Body of pancreas (tissue), 4 donors: ENCODE measurements at regions not wholly inside any gene's neighbourhood (a gene's known extent, or its start where the extent isn't known, plus 50 kb on each side); places are given as distances from the start of the nearest gene placed in this dataset.

Source experiments
- ATAC-seq: fragments of 150-250 bp; one replicate; pipeline ENCODE4 v1.9.1; 2016
- DNase-seq, 4 donors: peaks; one replicate each; pipeline ENCODE4 v3.0.0-alpha.2; 2019
- H3K27ac ChIP-seq, 4 donors: fragments of 200-600 bp; sonication (generic); 1 replicate in 3 of 4; 2 replicates in 1 of 4; pipeline versions ENCODE4 v1.5.1 to v1.6.1; 2016 to 2019; ENCODE audit warnings: mild to moderate bottlenecking in 1 of 4, mixed read lengths in 1 of 4, moderate library complexity in 1 of 4
- H3K27me3 ChIP-seq, 2 donors: fragments of 200-600 bp; sonication (generic); one replicate each; pipeline ENCODE4 v1.6.0; 2016; ENCODE audit warnings: mild to moderate bottlenecking in 1 of 2
- H3K36me3 ChIP-seq, 2 donors: fragments of 200-600 bp; sonication (generic); replicated peaks in 1 of 2; 2 replicates each; pipeline ENCODE4 v1.5.1; 2016; ENCODE audit warnings: low read depth in 2 of 2; ENCODE audit not compliant: insufficient read depth in 1 of 2
- H3K4me1 ChIP-seq: fragments of 200-600 bp; sonication (generic); one replicate; pipeline ENCODE4 v1.6.0; 2016
- H3K4me3 ChIP-seq, 2 donors: fragments of 200-600 bp; sonication (generic); 1 replicate in 1 of 2; 2 replicates in 1 of 2; pipeline ENCODE4 v1.5.1; 2016 to 2019
- H3K9me3 ChIP-seq, 3 donors: fragments of 200-600 bp; sonication (generic); 1 replicate in 2 of 3; 2 replicates in 1 of 3; pipeline ENCODE4 v1.5.1; 2016
- CTCF ChIP-seq, 7 experiments: fragments of 450-650 bp in 4 of 7; fragments of 200-600 bp in 3 of 7; sonication (generic) in 3 of 7; IDR thresholded peaks; one replicate each; pipeline ENCODE4 v1.5.1; 2016 to 2019; ENCODE audit warnings: antibody characterized with exemption in 7 of 7
- POLR2A ChIP-seq, 3 donors: fragments of 450-650 bp; IDR thresholded peaks; one replicate each; pipeline ENCODE4 v1.6.1; 2016; ENCODE audit warnings: antibody characterized with exemption in 3 of 3, mild to moderate bottlenecking in 2 of 3
- WGBS, 2 donors: methylation state at CpG; one replicate each; pipeline ENCODE4 v1.1.5; 2017; 5-methylcytosine and 5-hydroxymethylcytosine counted together
- intact Hi-C: fragments of 100-400 bp; cut with DNase I; formaldehyde crosslinking; loops from one replicate; pipeline ENCODE4 v1.15.1; 2023

GRCh38 chr3:188052169-188053035, 101.6 kb upstream of the LPP start:
- ATAC-seq (peak; percentile 73), DNase-seq (peak; percentile 45 to 57 (median 56))
- WGBS, 2 donors = 75 to 79% methylated on average over 17 of the region's 17 CpGs
- Histone ChIP-seq H3K27ac (no peak overlapping the region), H3K4me3 (no peak overlapping the region), H3K4me1 (peaks cover 49% of the 10 kb centered on the region), H3K27me3 (no peaks in the 10 kb centered on the region), H3K36me3 (no peaks in the 10 kb centered on the region), H3K9me3 (no peaks in the 10 kb centered on the region)
- TF ChIP-seq CTCF (IDR thresholded peaks at IDR 0.05) (peak in 4 of 7 experiments; percentile 18 to 38 (median 29)), POLR2A (IDR thresholded peaks at IDR 0.05) (no peak)
- intact Hi-C loops = no loop called here

- intact Hi-C loops = no loop called here
- TF ChIP-seq CTCF (IDR thresholded peaks at IDR 0.05) (no peak), POLR2A (IDR thresholded peaks at IDR 0.05) (no peak)
- Histone ChIP-seq H3K27ac (no peak overlapping the region), H3K9me3 (no peaks in the 10 kb centered on the region), H3K4me3 (no peak overlapping the region), H3K27me3 (no peaks in the 10 kb centered on the region), H3K4me1 (peaks cover 53% of the 10 kb centered on the region), H3K36me3 (no peaks in the 10 kb centered on the region)
- ATAC-seq (no peak), DNase-seq (no peak)
- WGBS, 2 donors = 88 to 91% methylated on average over 1 of the region's 1 CpG
These were observed 101.0 kb upstream of the LPP start for GRCh38 chr3:188053036-188053340.

- H3K4me1 ChIP-seq = peaks cover 60% of the 10 kb centered on the region
- no peak overlapping the region for H3K4me3 ChIP-seq
- intact Hi-C loops = no loop called here
- no peaks in the 10 kb centered on the region for H3K27me3 ChIP-seq
- TF ChIP-seq CTCF (IDR thresholded peaks at IDR 0.05) = no peak
- TF ChIP-seq POLR2A (IDR thresholded peaks at IDR 0.05) = no peak
- DNase-seq (no peak), ATAC-seq (no peak)
- WGBS, 2 donors = 78 to 98% methylated on average over 10 of the region's 10 CpGs
- no peaks in the 10 kb centered on the region for H3K9me3 ChIP-seq
- H3K27ac ChIP-seq = no peak overlapping the region
- no peaks in the 10 kb centered on the region for H3K36me3 ChIP-seq
These were observed 100.1 kb upstream of the LPP start for GRCh38 chr3:188053710-188054380.

GRCh38 chr3:188054541-188054940, 99.4 kb upstream of the LPP start:
- Histone ChIP-seq H3K9me3 (no peaks in the 10 kb centered on the region), H3K27ac (no peak overlapping the region), H3K4me1 (peaks cover 59% of the 10 kb centered on the region), H3K4me3 (no peak overlapping the region), H3K27me3 (no peaks in the 10 kb centered on the region), H3K36me3 (no peaks in the 10 kb centered on the region)
- WGBS, 2 donors = 85 to 86% methylated on average over 4 of the region's 4 CpGs
- TF ChIP-seq POLR2A (IDR thresholded peaks at IDR 0.05) (no peak), CTCF (IDR thresholded peaks at IDR 0.05) (no peak)
- ATAC-seq (no peak), DNase-seq (no peak)
- intact Hi-C loops = no loop called here
